A673 (cell line): ENCODE measurements at regions not wholly inside any gene's neighbourhood (a gene's known extent, or its start where the extent isn't known, plus 50 kb on each side); places are given as distances from the start of the nearest gene placed in this dataset.

Experiments
- BruUV-seq: library from RNA; stranded (reverse); fragments of 400-500 nt; replicated peaks from 2 replicates; lab custom pipeline; 2021; lab: Mats Ljungman, UMichigan
- CTCF ChIA-PET: fragments of 300-600 bp; sonication (Branson Sonifier 250); formaldehyde crosslinking; loops from one replicate; lab custom pipeline; 2022; ENCODE audit warnings: antibody characterized with exemption; lab: Charles Lee
- POLR2A ChIA-PET: fragments of 300-600 bp; sonication (Branson Sonifier 250); formaldehyde crosslinking; loops from one replicate; lab custom pipeline; 2022; ENCODE audit warnings: antibody characterized with exemption; ENCODE audit not compliant: low non-redundant PET; lab: Charles Lee
- DNase-seq: peaks from one replicate; pipeline ENCODE4 v3.0.0-alpha.2; 2015; ENCODE audit warnings: low spot score
- H3K27ac ChIP-seq: fragments of 200-600 bp; sonication (generic); 2 replicates; pipeline ENCODE4 v1.5.1; 2016; ENCODE audit warnings: mixed run types, low read depth, mild to moderate bottlenecking, mixed read lengths, antibody characterized with exemption, low read length; ENCODE audit not compliant: poor library complexity, severe bottlenecking
- H3K27me3 ChIP-seq: fragments of 200-600 bp; sonication (generic); replicated peaks from 2 replicates; pipeline ENCODE4 v1.6.1; 2017; ENCODE audit warnings: mixed run types, low read depth, mild to moderate bottlenecking, mixed read lengths, antibody characterized with exemption, low read length; ENCODE audit not compliant: insufficient read depth, poor library complexity
- H3K36me3 ChIP-seq: fragments of 200-600 bp; sonication (generic); 2 replicates; pipeline ENCODE4 v1.6.1; 2016; ENCODE audit warnings: mixed run types, mild to moderate bottlenecking, mixed read lengths, antibody characterized with exemption, low read length; ENCODE audit not compliant: insufficient read depth, poor library complexity, severe bottlenecking
- H3K4me1 ChIP-seq: fragments of 200-600 bp; sonication (generic); 2 replicates; pipeline ENCODE4 v1.6.1; 2017; ENCODE audit warnings: mixed run types, mild to moderate bottlenecking, mixed read lengths, antibody characterized with exemption, low read length; ENCODE audit not compliant: insufficient read depth, poor library complexity, severe bottlenecking
- H3K4me3 ChIP-seq: fragments of 200-600 bp; sonication (generic); 2 replicates; pipeline ENCODE4 v1.5.1; 2016; ENCODE audit warnings: low read depth, mixed run types, mild to moderate bottlenecking, mixed read lengths, low read length; ENCODE audit not compliant: poor library complexity, severe bottlenecking
- H3K9me3 ChIP-seq: fragments of 200-600 bp; sonication (generic); 2 replicates; pipeline ENCODE4 v1.6.1; 2016; ENCODE audit warnings: mixed run types, low read depth, mild to moderate bottlenecking, mixed read lengths, antibody characterized with exemption, low read length; ENCODE audit not compliant: poor library complexity, severe bottlenecking
- CTCF ChIP-seq: fragments of 300-800, 200-600 bp; sonication (generic); conservative IDR thresholded peaks from 2 replicates; pipeline ENCODE4 v1.5.1; 2017; ENCODE audit warnings: low read depth, mild to moderate bottlenecking, antibody characterized with exemption, low read length, moderate library complexity, mixed read lengths
- EZH2 ChIP-seq: fragments of 200-600 bp; sonication (generic); IDR thresholded peaks from 2 replicates; pipeline ENCODE4 v1.6.1; 2017; ENCODE audit warnings: borderline replicate concordance, low read depth, mild to moderate bottlenecking, mixed read lengths, antibody characterized with exemption, low read length; ENCODE audit not compliant: poor library complexity, severe bottlenecking
- intact Hi-C: fragments of 100-400 bp; cut with micrococcal nuclease; formaldehyde crosslinking; loops from one replicate; pipeline ENCODE4 v1.10.0; 2022; ENCODE audit not compliant: unreplicated experiment

- peaks cover 7% of the 10 kb centered on the region for H3K9me3 ChIP-seq
- H3K4me1 ChIP-seq = no peaks in the 10 kb centered on the region
- BruUV-seq = no TSS peak
- POLR2A ChIA-PET = no interaction called here
- no peak overlapping the region for H3K27ac ChIP-seq
- intact Hi-C loops = no loop called here
- no peaks in the 10 kb centered on the region for H3K27me3 ChIP-seq
- no peaks in the 10 kb centered on the region for H3K36me3 ChIP-seq
- no peak overlapping the region for H3K4me3 ChIP-seq
- TF ChIP-seq EZH2 (no peak), CTCF (no peak)
- CTCF ChIA-PET = no interaction called here
- no peak for DNase-seq
These were observed 300.7 kb upstream of the SEL1L start for GRCh38 chr14:81834308-81834707.

DNA sequence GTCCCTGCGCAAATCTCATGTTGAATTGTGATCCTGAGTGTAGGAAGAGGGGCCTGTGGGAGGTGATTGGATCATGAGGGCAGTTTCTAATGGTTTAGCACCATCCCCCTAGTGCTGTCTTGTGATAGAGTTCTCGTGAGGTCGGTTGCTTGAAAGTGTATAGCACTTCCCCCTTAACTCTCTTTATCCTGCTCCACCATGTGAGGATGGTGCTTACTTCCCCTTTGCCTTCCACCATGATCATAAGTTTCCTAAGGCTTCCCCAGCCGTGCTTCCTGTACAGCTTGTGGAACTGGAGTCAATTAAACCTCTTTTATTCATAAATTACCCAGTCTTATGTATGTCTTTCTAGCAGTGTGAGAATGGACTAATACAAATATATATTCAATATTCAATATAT lies 303.7 kb upstream of the SEL1L start:
- H3K27ac ChIP-seq = no peak overlapping the region
- ChIA-PET POLR2A (no interaction called here), CTCF (no interaction called here)
- H3K4me3 ChIP-seq = no peak overlapping the region
- peaks cover 7% of the 10 kb centered on the region for H3K9me3 ChIP-seq
- H3K4me1 ChIP-seq = no peaks in the 10 kb centered on the region
- no TSS peak for BruUV-seq
- H3K36me3 ChIP-seq = no peaks in the 10 kb centered on the region
- no peaks in the 10 kb centered on the region for H3K27me3 ChIP-seq
- intact Hi-C loops = no loop called here
- TF ChIP-seq EZH2 (no peak), CTCF (no peak)
- DNase-seq = no peak

- H3K27ac ChIP-seq = no peak overlapping the region
- H3K36me3 ChIP-seq = no peaks in the 10 kb centered on the region
- no peaks in the 10 kb centered on the region for H3K4me1 ChIP-seq
- no peak for DNase-seq
- H3K27me3 ChIP-seq = no peaks in the 10 kb centered on the region
- peaks cover 7% of the 10 kb centered on the region for H3K9me3 ChIP-seq
- H3K4me3 ChIP-seq = no peak overlapping the region
- BruUV-seq = no TSS peak
- ChIA-PET POLR2A (no interaction called here), CTCF (no interaction called here)
- intact Hi-C loops = no loop called here
- TF ChIP-seq EZH2 = no peak
- no peak for TF ChIP-seq CTCF
These were observed 305.4 kb upstream of the SEL1L start for GRCh38 chr14:81839056-81839455.
